ENCODE measurements at regions not wholly inside any gene's neighbourhood (a gene's known extent, or its start where the extent isn't known, plus 50 kb on each side); places are given as distances from the start of the nearest gene placed in this dataset.

GRCh38 chr13:111516712-111517640 lies 196.5 kb downstream of the TEX29 start:
- H3K4me2 ChIP-seq (ENCODE audit: control insufficient read depth, extremely low read depth, insufficient read depth, low read depth, low read length) = peak overlapping the region; percentile 16
- no peaks in the 10 kb centered on the region for H4K20me1 ChIP-seq (ENCODE audit: control insufficient read depth, extremely low read depth, insufficient read depth, low read length)
- TF ChIP-seq CTCF (optimal IDR thresholded peaks at IDR 0.05 in 1 of 3, IDR thresholded peaks at IDR 0.05 in 1 of 3, conservative IDR thresholded peaks at IDR 0.05 in 1 of 3; ENCODE audit: extremely low read depth in 1 of 3, insufficient read depth in 2 of 3, low read length in 3 of 3) (no peak), EZH2 (IDR thresholded peaks at IDR 0.05; ENCODE audit: low read length) (no peak)
- no peak overlapping the region for H3K9ac ChIP-seq (ENCODE audit: control insufficient read depth, extremely low read depth, insufficient read depth, low read length)
- peaks cover 6% of the 10 kb centered on the region for H3K9me3 ChIP-seq (ENCODE audit: control insufficient read depth, low read depth, low read length)
- no peak overlapping the region for H3K27ac ChIP-seq (ENCODE audit: control insufficient read depth, insufficient read depth, low read length)
- no peaks in the 10 kb centered on the region for H3K79me2 ChIP-seq (ENCODE audit: control insufficient read depth, insufficient read depth, low read length)
- no peak for FAIRE-seq
- H3K27me3 ChIP-seq (ENCODE audit: control insufficient read depth, extremely low read depth, insufficient read depth, low read length) = no peaks in the 10 kb centered on the region
- H3K9me1 ChIP-seq (ENCODE audit: control insufficient read depth, extremely low read depth, insufficient read depth, low read length) = no peaks in the 10 kb centered on the region
- no peaks in the 10 kb centered on the region for H3K4me1 ChIP-seq (ENCODE audit: control insufficient read depth, extremely low read depth, insufficient read depth, low read length)
- no peak overlapping the region for H3K4me3 ChIP-seq (ENCODE audit: control insufficient read depth in 2 of 3, extremely low read depth in 1 of 3, insufficient read depth in 2 of 3, low read depth in 1 of 3, low read length in 3 of 3)
- dilution Hi-C loops (cut with MboI; ENCODE audit: extremely low pct_ligation_motif_present, low sequenced_read_pairs) = no loop called here
- H2AFZ ChIP-seq (ENCODE audit: control insufficient read depth, low read length) = no peak overlapping the region
- H3K36me3 ChIP-seq (ENCODE audit: control insufficient read depth in 2 of 2, extremely low read depth in 1 of 2, insufficient read depth in 2 of 2, low read length in 2 of 2) = no peaks in the 10 kb centered on the region
- DNase-seq (ENCODE audit: low read depth, low spot score) = no peak

- H3K9me3 ChIP-seq (ENCODE audit: control insufficient read depth, low read depth, low read length) = peaks cover 6% of the 10 kb centered on the region
- H3K79me2 ChIP-seq (ENCODE audit: control insufficient read depth, insufficient read depth, low read length) = no peaks in the 10 kb centered on the region
Measured at GRCh38 chr13:111517641-111518010, 197.2 kb downstream of the TEX29 start.

More at GRCh38 chr13:111517641-111518010, 197.2 kb downstream of the TEX29 start:
- Histone ChIP-seq H3K4me3 (ENCODE audit: control insufficient read depth in 2 of 3, extremely low read depth in 1 of 3, insufficient read depth in 2 of 3, low read depth in 1 of 3, low read length in 3 of 3) (no peak overlapping the region), H3K9me1 (ENCODE audit: control insufficient read depth, extremely low read depth, insufficient read depth, low read length) (no peaks in the 10 kb centered on the region), H2AFZ (ENCODE audit: control insufficient read depth, low read length) (no peak overlapping the region), H3K9ac (ENCODE audit: control insufficient read depth, extremely low read depth, insufficient read depth, low read length) (no peak overlapping the region), H3K36me3 (ENCODE audit: control insufficient read depth in 2 of 2, extremely low read depth in 1 of 2, insufficient read depth in 2 of 2, low read length in 2 of 2) (no peaks in the 10 kb centered on the region), H3K27ac (ENCODE audit: control insufficient read depth, insufficient read depth, low read length) (no peak overlapping the region), H3K4me2 (ENCODE audit: control insufficient read depth, extremely low read depth, insufficient read depth, low read depth, low read length) (no peak overlapping the region), H3K27me3 (ENCODE audit: control insufficient read depth, extremely low read depth, insufficient read depth, low read length) (no peaks in the 10 kb centered on the region), H3K4me1 (ENCODE audit: control insufficient read depth, extremely low read depth, insufficient read depth, low read length) (no peaks in the 10 kb centered on the region), H4K20me1 (ENCODE audit: control insufficient read depth, extremely low read depth, insufficient read depth, low read length) (no peaks in the 10 kb centered on the region)
- dilution Hi-C loops (cut with MboI; ENCODE audit: extremely low pct_ligation_motif_present, low sequenced_read_pairs) = no loop called here
- DNase-seq (ENCODE audit: low read depth, low spot score) (no peak), FAIRE-seq (no peak)
- TF ChIP-seq CTCF (optimal IDR thresholded peaks at IDR 0.05 in 1 of 3, IDR thresholded peaks at IDR 0.05 in 1 of 3, conservative IDR thresholded peaks at IDR 0.05 in 1 of 3; ENCODE audit: extremely low read depth in 1 of 3, insufficient read depth in 2 of 3, low read length in 3 of 3) (no peak), EZH2 (IDR thresholded peaks at IDR 0.05; ENCODE audit: low read length) (no peak)

Data from keratinocyte (primary cell).